ENCODE measurements at regions not wholly inside any gene's neighbourhood (a gene's known extent, or its start where the extent isn't known, plus 50 kb on each side); places are given as distances from the start of the nearest gene placed in this dataset.
"Not testable (repeated sequence)": the region's sequence is repeated elsewhere in the genome, so short reads cannot be mapped to it uniquely, and the experiment has no call there.

- TF ChIP-seq YY1 (IDR thresholded peaks at IDR 0.05) (no peak), ATF3 (IDR thresholded peaks at IDR 0.05) (no peak), HNF4A (conservative IDR thresholded peaks at IDR 0.05) (no peak), ZBTB33 (IDR thresholded peaks at IDR 0.05) (no peak), RAD21 (IDR thresholded peaks at IDR 0.05) (no peak), NR2F2 (IDR thresholded peaks at IDR 0.05) (peak; percentile 67), RXRA (IDR thresholded peaks at IDR 0.05) (peak in 1 of 2 donors; percentile 24), FOXA1 (IDR thresholded peaks at IDR 0.05) (no peak), JUND (IDR thresholded peaks at IDR 0.05) (no peak), TAF1 (conservative IDR thresholded peaks at IDR 0.05) (no peak), REST (IDR thresholded peaks at IDR 0.05) (no peak), CTCF (IDR thresholded peaks at IDR 0.05; ENCODE audit: low read depth, low read length, missing input control) (no peak)
- Histone ChIP-seq H3K4me1 (ENCODE audit: control insufficient read depth in 4 of 4, insufficient read depth in 4 of 4, low read length in 3 of 4) (no peaks in the 10 kb centered on the region), H3K27me3 (ENCODE audit: control insufficient read depth in 4 of 4, insufficient read depth in 4 of 4, low read length in 3 of 4) (no peaks in the 10 kb centered on the region), H3K9ac (ENCODE audit: low read depth in 1 of 2, low read length in 2 of 2) (no peak overlapping the region), H3K4me3 (ENCODE audit: low read depth in 1 of 3, low read length in 3 of 3) (no peak overlapping the region), H3K27ac (ENCODE audit: low read depth in 1 of 2, low read length in 2 of 2) (no peak overlapping the region), H3K36me3 (ENCODE audit: control insufficient read depth in 4 of 4, insufficient read depth in 3 of 4, low read depth in 1 of 4, low read length in 3 of 4) (no peaks in the 10 kb centered on the region), H3K9me3 (ENCODE audit: control insufficient read depth in 4 of 4, low read length in 3 of 4) (no peaks in the 10 kb centered on the region)
- DNase-seq (ENCODE audit: low spot score): no peak
- 71% methylated on average over 2 of the region's 2 CpGs for WGBS
Observed at GRCh38 chr7:46054272-46054671, 133.2 kb upstream of the IGFBP3 start.

- 88% methylated on average over 9 of the region's 9 CpGs for WGBS
- TF ChIP-seq FOXA2 (IDR thresholded peaks at IDR 0.05): no peak
- no peak for TF ChIP-seq MAX (IDR thresholded peaks at IDR 0.05)
- TF ChIP-seq ATF3 (IDR thresholded peaks at IDR 0.05): no peak
- no peak for TF ChIP-seq YY1 (IDR thresholded peaks at IDR 0.05)
- no peak for TF ChIP-seq ZBTB33 (IDR thresholded peaks at IDR 0.05)
- TF ChIP-seq RXRA (IDR thresholded peaks at IDR 0.05): no peak
- no peak for TF ChIP-seq FOXA1 (IDR thresholded peaks at IDR 0.05)
- no peak for TF ChIP-seq CTCF (IDR thresholded peaks at IDR 0.05; ENCODE audit: low read depth, low read length, missing input control)
- H3K9ac ChIP-seq (ENCODE audit: low read depth in 1 of 2, low read length in 2 of 2): no peak overlapping the region
Observed at GRCh38 chr7:46047581-46047980, 126.5 kb upstream of the IGFBP3 start.

GRCh38 chr7:46043338-46043737, 122.3 kb upstream of the IGFBP3 start:
- not testable (repeated sequence) for DNase-seq (ENCODE audit: low spot score); H3K36me3 ChIP-seq (ENCODE audit: control insufficient read depth in 4 of 4, insufficient read depth in 3 of 4, low read depth in 1 of 4, low read length in 3 of 4); H3K27ac ChIP-seq (ENCODE audit: low read depth in 1 of 2, low read length in 2 of 2); H3K4me3 ChIP-seq (ENCODE audit: low read depth in 1 of 3, low read length in 3 of 3); H3K4me1 ChIP-seq (ENCODE audit: control insufficient read depth in 4 of 4, insufficient read depth in 4 of 4, low read length in 3 of 4); H3K27me3 ChIP-seq (ENCODE audit: control insufficient read depth in 4 of 4, insufficient read depth in 4 of 4, low read length in 3 of 4); H3K9me3 ChIP-seq (ENCODE audit: control insufficient read depth in 4 of 4, low read length in 3 of 4); H3K9ac ChIP-seq (ENCODE audit: low read depth in 1 of 2, low read length in 2 of 2)
- WGBS: 84% methylated on average over 6 of the region's 6 CpGs

More at GRCh38 chr7:46047581-46047980, 126.5 kb upstream of the IGFBP3 start:
- Histone ChIP-seq H3K9me3 (ENCODE audit: control insufficient read depth in 4 of 4, low read length in 3 of 4) (no peaks in the 10 kb centered on the region), H3K27ac (ENCODE audit: low read depth in 1 of 2, low read length in 2 of 2) (no peak overlapping the region), H3K36me3 (ENCODE audit: control insufficient read depth in 4 of 4, insufficient read depth in 3 of 4, low read depth in 1 of 4, low read length in 3 of 4) (no peaks in the 10 kb centered on the region), H3K4me3 (ENCODE audit: low read depth in 1 of 3, low read length in 3 of 3) (no peak overlapping the region), H3K4me1 (ENCODE audit: control insufficient read depth in 4 of 4, insufficient read depth in 4 of 4, low read length in 3 of 4) (no peaks in the 10 kb centered on the region), H3K27me3 (ENCODE audit: control insufficient read depth in 4 of 4, insufficient read depth in 4 of 4, low read length in 3 of 4) (no peaks in the 10 kb centered on the region)
- DNase-seq (ENCODE audit: low spot score): no peak

Data from liver (tissue), 8 donors.